NOMO-1 treated with dmso at 0.1 percent for 144 hours (cell line): ENCODE measurements at regions not wholly inside any gene's neighbourhood (a gene's known extent, or its start where the extent isn't known, plus 50 kb on each side); places are given as distances from the start of the nearest gene placed in this dataset.
A peak's percentile ranks its signal among the peaks of the same experiment; 100 is the strongest.
"Not testable (repeated sequence)": the region's sequence is repeated elsewhere in the genome, so short reads cannot be mapped to it uniquely, and the experiment has no call there.

Experiments used
- DNase-seq: peaks from one replicate; lab custom pipeline; 2025; ENCODE audit not compliant: unreplicated experiment; lab: John Stamatoyannopoulos, UW

DNA sequence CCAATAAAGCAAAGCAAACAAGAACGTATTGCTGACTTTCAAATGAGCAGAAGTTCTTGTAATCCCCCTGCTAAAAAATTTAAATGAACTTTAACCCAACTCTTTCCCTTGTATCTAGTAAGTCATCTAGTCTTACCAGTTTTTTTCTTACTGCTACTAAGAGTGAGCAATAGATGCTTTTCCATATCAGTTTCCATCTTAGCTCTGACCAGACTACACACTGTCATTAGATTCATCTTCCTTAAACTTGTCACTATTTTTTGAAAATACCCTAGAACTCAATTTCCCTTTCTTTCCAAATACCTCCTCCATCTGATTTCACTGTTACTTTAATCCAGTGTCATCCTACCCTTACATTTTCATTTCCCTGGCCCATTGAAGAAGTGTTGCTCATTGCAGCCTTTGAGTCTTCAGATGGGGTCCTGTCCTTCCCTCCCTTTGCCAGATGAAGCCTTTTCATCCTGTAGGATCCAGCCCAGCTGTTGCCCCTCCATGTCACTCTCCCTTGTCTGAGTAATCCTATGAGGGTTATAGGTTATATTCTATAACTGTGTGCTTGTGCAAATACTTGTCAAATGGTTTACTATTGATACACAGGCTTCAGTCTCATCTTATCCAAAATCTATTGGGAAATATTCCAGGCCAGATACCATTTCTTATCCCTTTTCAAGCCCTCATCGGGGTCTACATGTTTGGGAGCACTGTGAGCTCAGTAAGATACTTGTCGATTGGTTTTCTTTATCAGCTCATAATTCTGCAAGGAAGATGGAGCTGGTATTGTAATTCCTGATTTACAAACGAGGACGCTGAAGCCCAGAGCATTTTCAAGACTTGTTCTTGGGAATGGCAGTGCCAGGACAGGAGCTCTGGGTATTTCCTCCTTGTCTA lies 51.5 kb upstream of the ITGB1 start:
- DNase-seq: no peak

DNA sequence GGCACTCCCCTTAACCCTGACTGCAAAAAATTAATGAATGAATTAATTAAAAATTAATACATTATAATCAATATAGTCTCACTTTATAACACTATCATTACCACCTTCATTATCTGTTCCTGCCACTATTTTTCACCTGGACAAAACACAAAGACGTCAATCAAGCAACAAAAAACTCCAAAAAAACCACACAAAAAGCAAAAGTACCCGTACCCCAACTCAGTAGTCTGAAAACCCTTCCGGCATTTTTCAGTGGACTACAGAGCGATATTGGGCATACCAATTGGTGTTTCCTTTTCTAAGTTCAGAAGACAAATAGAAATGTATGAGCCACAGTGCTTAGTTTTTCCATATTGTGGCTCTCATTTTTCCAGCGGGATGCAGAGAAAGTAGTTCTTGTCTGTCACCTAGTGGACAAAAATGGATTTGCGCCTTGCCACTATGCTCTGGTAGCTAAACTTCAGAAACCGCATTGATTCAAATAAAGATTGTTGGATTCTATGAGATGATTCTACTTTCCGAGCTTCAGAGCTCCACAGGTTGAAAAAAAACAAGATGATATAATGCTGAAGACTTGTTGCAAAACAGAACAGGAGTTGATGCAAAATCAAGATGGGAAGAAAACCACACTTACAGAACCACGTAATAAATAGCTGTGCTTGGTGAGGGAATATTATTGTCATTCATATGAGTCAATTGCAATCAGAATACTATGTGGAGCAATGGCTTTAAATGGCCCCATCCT lies 50.6 kb upstream of the ITGB1 start:
- DNase-seq: peak; percentile 37

- not testable (repeated sequence) for DNase-seq
These were observed 49.8 kb upstream of the ITGB1 start for GRCh38 chr10:33007731-33008381.
